ENCODE measurements at regions not wholly inside any gene's neighbourhood (a gene's known extent, or its start where the extent isn't known, plus 50 kb on each side); places are given as distances from the start of the nearest gene placed in this dataset.

- intact Hi-C loops (cut with micrococcal nuclease), result no loop called here
- Mint-ChIP-seq H3K9me3 (no peaks in the 10 kb centered on the region), H3K27me3 (no peaks in the 10 kb centered on the region), H3K36me3 (ENCODE audit: low read depth) (no peaks in the 10 kb centered on the region), H3K4me1 (ENCODE audit: low read depth) (no peaks in the 10 kb centered on the region), H3K4me3 (no peak overlapping the region), H3K27ac (no peak overlapping the region)
- DNase-seq (no peak), ATAC-seq (no peak)
- CTCF ChIA-PET, result no interaction called here
- POLR2A ChIA-PET, result no interaction called here
- no peak for TF ChIP-seq CTCF (IDR thresholded peaks at IDR 0.05)
Measured at GRCh38 chr16:73240920-73241319, 193.0 kb upstream of the ZFHX3 start.

- Mint-ChIP-seq H3K4me1 (ENCODE audit: low read depth) (no peaks in the 10 kb centered on the region), H3K9me3 (no peaks in the 10 kb centered on the region), H3K36me3 (ENCODE audit: low read depth) (no peaks in the 10 kb centered on the region), H3K27me3 (no peaks in the 10 kb centered on the region), H3K27ac (no peak overlapping the region), H3K4me3 (no peak overlapping the region)
- TF ChIP-seq CTCF (IDR thresholded peaks at IDR 0.05), result no peak
- CTCF ChIA-PET, result no interaction called here
- intact Hi-C loops (cut with micrococcal nuclease), result no loop called here
- DNase-seq, result no peak
- POLR2A ChIA-PET, result no interaction called here
- ATAC-seq, result no peak
Measured at GRCh38 chr16:73237601-73238000, 189.7 kb upstream of the ZFHX3 start.

DNA sequence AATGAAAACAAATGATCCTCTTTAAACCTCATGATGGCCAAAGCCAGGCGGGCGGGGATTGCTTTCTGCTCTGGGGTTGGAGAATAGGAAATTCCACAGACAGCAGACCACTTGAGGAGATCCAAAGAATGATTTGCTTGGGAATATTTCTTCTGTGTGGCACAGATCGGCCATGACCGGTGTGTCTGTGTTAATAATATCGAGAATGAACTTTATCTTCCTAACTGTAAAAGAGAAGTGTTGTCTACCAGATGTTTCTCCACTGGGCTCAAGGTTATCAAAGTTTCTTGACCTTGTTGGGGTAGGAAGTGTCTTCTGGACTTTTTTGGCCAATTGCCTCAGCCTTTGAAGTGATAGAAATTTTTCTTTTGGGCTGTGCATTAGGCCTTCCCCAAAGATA lies 186.6 kb upstream of the ZFHX3 start:
- no peak for TF ChIP-seq CTCF (IDR thresholded peaks at IDR 0.05)
- no peaks in the 10 kb centered on the region for H3K4me1 Mint-ChIP-seq (ENCODE audit: low read depth)
- H3K9me3 Mint-ChIP-seq, result no peaks in the 10 kb centered on the region
- intact Hi-C loops (cut with micrococcal nuclease), result no loop called here
- CTCF ChIA-PET, result no interaction called here
- DNase-seq (no peak), ATAC-seq (no peak)
- no peak overlapping the region for H3K4me3 Mint-ChIP-seq
- H3K36me3 Mint-ChIP-seq (ENCODE audit: low read depth), result no peaks in the 10 kb centered on the region
- POLR2A ChIA-PET, result no interaction called here
- no peak overlapping the region for H3K27ac Mint-ChIP-seq
- H3K27me3 Mint-ChIP-seq, result no peaks in the 10 kb centered on the region

GRCh38 chr16:73233846-73234424 lies 186.0 kb upstream of the ZFHX3 start:
- Mint-ChIP-seq H3K27ac (no peak overlapping the region), H3K4me1 (ENCODE audit: low read depth) (no peaks in the 10 kb centered on the region), H3K4me3 (no peak overlapping the region), H3K36me3 (ENCODE audit: low read depth) (no peaks in the 10 kb centered on the region), H3K27me3 (no peaks in the 10 kb centered on the region), H3K9me3 (no peaks in the 10 kb centered on the region)
- DNase-seq, result no peak
- ChIA-PET CTCF (no interaction called here), POLR2A (no interaction called here)
- intact Hi-C loops (cut with micrococcal nuclease), result no loop called here
- no peak for ATAC-seq
- TF ChIP-seq CTCF (IDR thresholded peaks at IDR 0.05), result no peak

- POLR2A ChIA-PET, result no interaction called here
- H3K4me1 Mint-ChIP-seq (ENCODE audit: low read depth), result no peaks in the 10 kb centered on the region
- CTCF ChIA-PET, result no interaction called here
- intact Hi-C loops (cut with micrococcal nuclease), result no loop called here
- H3K27ac Mint-ChIP-seq, result no peak overlapping the region
- DNase-seq, result no peak
- no peak overlapping the region for H3K4me3 Mint-ChIP-seq
- no peaks in the 10 kb centered on the region for H3K36me3 Mint-ChIP-seq (ENCODE audit: low read depth)
- no peaks in the 10 kb centered on the region for H3K27me3 Mint-ChIP-seq
- no peaks in the 10 kb centered on the region for H3K9me3 Mint-ChIP-seq
- TF ChIP-seq CTCF (IDR thresholded peaks at IDR 0.05), result no peak
- ATAC-seq, result no peak
Measured at GRCh38 chr16:73233329-73233765, 185.4 kb upstream of the ZFHX3 start.
